GM12873 (cell line): ENCODE measurements at regions not wholly inside any gene's neighbourhood (a gene's known extent, or its start where the extent isn't known, plus 50 kb on each side); places are given as distances from the start of the nearest gene placed in this dataset.

Experiments
- TF ChIP-seq, protein P1 (sequence below): IDR thresholded peaks from 2 replicates; pipeline ENCODE4 v1.5.1; 2012; ENCODE audit warnings: low read depth, mild to moderate bottlenecking, moderate library complexity, low read length, control low read depth; ENCODE audit not compliant: insufficient read depth; ENCODE audit errors: missing control alignments

DNA sequence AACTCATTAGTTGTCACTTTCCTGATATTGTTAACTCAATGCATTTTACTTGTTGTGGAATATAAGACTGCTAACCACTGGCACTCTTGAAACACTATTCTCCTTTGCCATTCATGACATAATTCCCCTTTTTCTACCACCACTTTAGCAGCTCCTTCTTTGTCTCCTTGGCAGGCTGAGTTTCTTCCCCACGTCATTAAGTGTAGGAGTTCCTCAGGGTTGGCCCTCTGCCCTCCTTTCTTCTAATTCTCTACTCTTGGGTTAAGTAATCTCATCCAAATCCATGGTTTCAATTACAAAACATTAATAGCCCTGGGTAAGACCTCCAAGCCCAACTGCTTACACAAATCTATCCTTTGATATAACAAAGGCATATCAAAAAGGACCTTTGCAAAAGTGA is 175.1 kb downstream of the HGF start:
- TF ChIP-seq, protein P1, sequence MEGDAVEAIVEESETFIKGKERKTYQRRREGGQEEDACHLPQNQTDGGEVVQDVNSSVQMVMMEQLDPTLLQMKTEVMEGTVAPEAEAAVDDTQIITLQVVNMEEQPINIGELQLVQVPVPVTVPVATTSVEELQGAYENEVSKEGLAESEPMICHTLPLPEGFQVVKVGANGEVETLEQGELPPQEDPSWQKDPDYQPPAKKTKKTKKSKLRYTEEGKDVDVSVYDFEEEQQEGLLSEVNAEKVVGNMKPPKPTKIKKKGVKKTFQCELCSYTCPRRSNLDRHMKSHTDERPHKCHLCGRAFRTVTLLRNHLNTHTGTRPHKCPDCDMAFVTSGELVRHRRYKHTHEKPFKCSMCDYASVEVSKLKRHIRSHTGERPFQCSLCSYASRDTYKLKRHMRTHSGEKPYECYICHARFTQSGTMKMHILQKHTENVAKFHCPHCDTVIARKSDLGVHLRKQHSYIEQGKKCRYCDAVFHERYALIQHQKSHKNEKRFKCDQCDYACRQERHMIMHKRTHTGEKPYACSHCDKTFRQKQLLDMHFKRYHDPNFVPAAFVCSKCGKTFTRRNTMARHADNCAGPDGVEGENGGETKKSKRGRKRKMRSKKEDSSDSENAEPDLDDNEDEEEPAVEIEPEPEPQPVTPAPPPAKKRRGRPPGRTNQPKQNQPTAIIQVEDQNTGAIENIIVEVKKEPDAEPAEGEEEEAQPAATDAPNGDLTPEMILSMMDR: no peak

GRCh38 chr7:81590131-81590530 is 179.7 kb downstream of the HGF start:
- TF ChIP-seq, protein P1: no peak

GRCh38 chr7:81584667-81585066 is 185.2 kb downstream of the HGF start:
- TF ChIP-seq, protein P1: no peak

DNA sequence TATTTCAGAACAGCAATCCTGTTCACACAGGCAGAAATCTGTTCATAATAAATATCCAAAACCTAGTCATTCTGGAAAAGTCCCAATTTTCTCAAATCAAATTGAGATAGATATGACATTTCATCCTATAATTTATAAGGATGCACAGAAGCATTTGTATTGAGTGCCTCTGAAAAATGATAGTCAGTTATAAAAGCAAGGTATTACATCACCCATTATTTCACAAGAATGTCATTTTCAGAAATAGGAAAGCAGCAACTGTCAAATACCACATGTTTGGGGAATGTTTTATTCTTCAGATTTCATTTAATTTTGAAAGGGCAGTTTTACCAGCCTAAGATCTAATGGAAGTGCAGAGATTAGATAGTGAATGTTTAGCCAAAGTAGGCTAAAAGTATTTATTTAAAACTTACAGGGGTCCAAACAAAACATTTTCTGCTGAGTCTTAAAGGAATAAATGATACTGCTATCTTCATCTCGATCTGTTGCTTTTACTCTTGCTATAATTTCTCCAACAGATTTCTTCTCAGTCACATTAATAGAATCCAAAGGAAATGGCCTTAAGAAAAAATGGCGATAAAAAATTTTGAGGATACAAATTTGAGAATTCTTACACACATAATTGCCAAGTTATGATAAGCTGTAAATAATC is 185.8 kb downstream of the HGF start:
- TF ChIP-seq, protein P1: no peak

DNA sequence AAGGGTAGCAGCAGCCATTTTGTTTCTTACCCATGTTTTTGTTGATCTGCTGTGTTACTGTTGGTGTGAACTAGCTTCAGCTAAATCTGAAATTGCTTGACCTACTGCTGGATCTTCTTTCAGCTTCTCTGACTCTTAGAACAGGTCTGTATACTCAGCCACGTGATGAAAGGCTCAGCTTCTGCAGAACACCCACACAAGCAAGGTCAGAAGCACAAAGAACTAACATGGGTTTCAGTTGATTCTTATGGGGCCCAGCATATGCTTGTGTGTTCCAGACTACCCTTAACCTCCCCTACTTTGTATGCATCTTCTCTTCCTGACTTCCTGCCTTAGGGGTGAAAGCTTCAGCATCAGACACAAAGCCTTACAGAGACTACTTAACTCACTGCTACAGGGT is 186.8 kb downstream of the HGF start:
- TF ChIP-seq, protein P1: no peak

DNA sequence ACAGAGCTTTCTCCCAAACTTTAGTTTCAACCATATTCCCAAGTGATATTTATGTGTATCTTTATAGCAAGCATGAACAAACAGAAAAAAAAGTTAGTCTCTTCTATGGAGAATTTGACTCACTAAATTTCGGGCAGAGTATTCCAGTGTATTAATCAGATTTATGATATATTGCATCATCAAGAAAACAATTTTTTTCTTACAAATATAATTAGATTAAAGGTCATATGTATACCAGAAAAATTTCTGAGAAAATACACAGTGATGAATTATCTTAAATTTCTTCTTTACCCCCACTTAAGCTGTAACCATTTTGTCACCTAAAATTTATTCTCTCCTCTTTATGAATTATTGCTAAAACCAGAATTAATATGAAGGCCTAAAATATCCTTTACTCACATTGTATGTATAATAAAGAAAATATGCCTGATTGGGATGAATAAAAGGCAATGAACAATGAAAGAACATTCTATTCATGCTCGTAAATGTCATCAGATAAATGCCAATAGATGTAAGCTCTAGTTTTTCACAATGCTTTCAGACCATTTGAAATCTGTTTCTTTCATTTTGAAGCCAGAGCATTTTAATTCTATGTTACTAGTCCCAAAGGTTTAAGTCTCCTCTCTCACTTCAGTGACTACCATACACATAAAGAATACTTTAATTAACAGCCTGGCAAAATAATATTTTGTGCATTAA is 192.1 kb downstream of the HGF start:
- TF ChIP-seq, protein P1: no peak

- TF ChIP-seq, protein P1: no peak
These were observed 195.0 kb downstream of the HGF start for GRCh38 chr7:81574723-81575326.
